ENCODE measurements at regions not wholly inside any gene's neighbourhood (a gene's known extent, or its start where the extent isn't known, plus 50 kb on each side); places are given as distances from the start of the nearest gene placed in this dataset.

- TF ChIP-seq POLR2A (IDR thresholded peaks at IDR 0.05; ENCODE audit: low read depth, low read length) (no peak), EZH2 (IDR thresholded peaks at IDR 0.05; ENCODE audit: borderline replicate concordance, low read depth, low read length, severe bottlenecking) (no peak), JUN (IDR thresholded peaks at IDR 0.05; ENCODE audit: borderline replicate concordance, insufficient read depth, insufficient read length, low read depth) (no peak), FOS (IDR thresholded peaks at IDR 0.05; ENCODE audit: borderline replicate concordance, insufficient read depth, low read length) (no peak), POLR2AphosphoS5 (IDR thresholded peaks at IDR 0.05; ENCODE audit: insufficient read depth, low read depth, low read length) (no peak)
- TF ChIP-seq, protein P1, sequence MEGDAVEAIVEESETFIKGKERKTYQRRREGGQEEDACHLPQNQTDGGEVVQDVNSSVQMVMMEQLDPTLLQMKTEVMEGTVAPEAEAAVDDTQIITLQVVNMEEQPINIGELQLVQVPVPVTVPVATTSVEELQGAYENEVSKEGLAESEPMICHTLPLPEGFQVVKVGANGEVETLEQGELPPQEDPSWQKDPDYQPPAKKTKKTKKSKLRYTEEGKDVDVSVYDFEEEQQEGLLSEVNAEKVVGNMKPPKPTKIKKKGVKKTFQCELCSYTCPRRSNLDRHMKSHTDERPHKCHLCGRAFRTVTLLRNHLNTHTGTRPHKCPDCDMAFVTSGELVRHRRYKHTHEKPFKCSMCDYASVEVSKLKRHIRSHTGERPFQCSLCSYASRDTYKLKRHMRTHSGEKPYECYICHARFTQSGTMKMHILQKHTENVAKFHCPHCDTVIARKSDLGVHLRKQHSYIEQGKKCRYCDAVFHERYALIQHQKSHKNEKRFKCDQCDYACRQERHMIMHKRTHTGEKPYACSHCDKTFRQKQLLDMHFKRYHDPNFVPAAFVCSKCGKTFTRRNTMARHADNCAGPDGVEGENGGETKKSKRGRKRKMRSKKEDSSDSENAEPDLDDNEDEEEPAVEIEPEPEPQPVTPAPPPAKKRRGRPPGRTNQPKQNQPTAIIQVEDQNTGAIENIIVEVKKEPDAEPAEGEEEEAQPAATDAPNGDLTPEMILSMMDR (IDR thresholded peaks at IDR 0.05; ENCODE audit: extremely low read depth in 1 of 2, insufficient read depth in 1 of 2, low read depth in 1 of 2, low read length in 2 of 2): no peak
Observed at GRCh38 chr14:25464772-25465171, 414.8 kb upstream of the STXBP6 start.
